ENCODE measurements at regions not wholly inside any gene's neighbourhood (a gene's known extent, or its start where the extent isn't known, plus 50 kb on each side); places are given as distances from the start of the nearest gene placed in this dataset.

GRCh38 chr2:2890901-2891300 lies 486.7 kb downstream of the EIPR1 start:
- TF ChIP-seq CTCF (IDR thresholded peaks at IDR 0.05) (no peak), POLR2A (IDR thresholded peaks at IDR 0.05) (no peak)

Data from suprapubic skin (tissue), 3 donors.